ENCODE measurements at regions not wholly inside any gene's neighbourhood (a gene's known extent, or its start where the extent isn't known, plus 50 kb on each side); places are given as distances from the start of the nearest gene placed in this dataset.

GRCh38 chrX:84712621-84713020, 210.4 kb upstream of the HDX start:
- DNase-seq (ENCODE audit: low read depth in 2 of 2): no peak
- TF ChIP-seq, protein P1, sequence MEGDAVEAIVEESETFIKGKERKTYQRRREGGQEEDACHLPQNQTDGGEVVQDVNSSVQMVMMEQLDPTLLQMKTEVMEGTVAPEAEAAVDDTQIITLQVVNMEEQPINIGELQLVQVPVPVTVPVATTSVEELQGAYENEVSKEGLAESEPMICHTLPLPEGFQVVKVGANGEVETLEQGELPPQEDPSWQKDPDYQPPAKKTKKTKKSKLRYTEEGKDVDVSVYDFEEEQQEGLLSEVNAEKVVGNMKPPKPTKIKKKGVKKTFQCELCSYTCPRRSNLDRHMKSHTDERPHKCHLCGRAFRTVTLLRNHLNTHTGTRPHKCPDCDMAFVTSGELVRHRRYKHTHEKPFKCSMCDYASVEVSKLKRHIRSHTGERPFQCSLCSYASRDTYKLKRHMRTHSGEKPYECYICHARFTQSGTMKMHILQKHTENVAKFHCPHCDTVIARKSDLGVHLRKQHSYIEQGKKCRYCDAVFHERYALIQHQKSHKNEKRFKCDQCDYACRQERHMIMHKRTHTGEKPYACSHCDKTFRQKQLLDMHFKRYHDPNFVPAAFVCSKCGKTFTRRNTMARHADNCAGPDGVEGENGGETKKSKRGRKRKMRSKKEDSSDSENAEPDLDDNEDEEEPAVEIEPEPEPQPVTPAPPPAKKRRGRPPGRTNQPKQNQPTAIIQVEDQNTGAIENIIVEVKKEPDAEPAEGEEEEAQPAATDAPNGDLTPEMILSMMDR (IDR thresholded peaks at IDR 0.05; ENCODE audit: low read depth, low read length): no peak

DNA sequence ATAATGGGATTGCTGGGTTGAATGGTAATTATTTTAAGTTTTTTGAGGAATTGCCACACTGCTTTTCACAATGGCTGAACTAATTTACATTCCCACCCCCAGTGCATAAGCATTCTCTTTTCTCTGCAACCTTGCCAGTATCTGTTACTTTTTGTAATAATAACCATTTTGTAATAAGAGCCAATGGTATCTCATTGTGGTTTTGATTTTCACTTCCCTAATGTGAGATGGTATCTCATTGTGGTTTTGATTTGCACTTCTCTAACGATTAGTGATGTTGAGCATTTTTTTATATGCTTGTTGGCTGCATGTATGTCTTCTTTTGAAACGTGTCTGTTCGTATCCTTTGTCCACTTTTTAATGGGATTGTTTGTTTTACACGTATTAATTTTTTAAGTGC, 213.1 kb upstream of the HDX start:
- H3K4me3 ChIP-seq (replicated peaks in 1 of 2; ENCODE audit: low read depth in 2 of 2, low read length in 2 of 2): no peak overlapping the region
- DNase-seq (ENCODE audit: low read depth in 2 of 2): no peak
- TF ChIP-seq, protein P1 (IDR thresholded peaks at IDR 0.05; ENCODE audit: low read depth, low read length): no peak

More at GRCh38 chrX:84712621-84713020, 210.4 kb upstream of the HDX start:
- no peak overlapping the region for H3K4me3 ChIP-seq (replicated peaks in 1 of 2; ENCODE audit: low read depth in 2 of 2, low read length in 2 of 2)

DNA sequence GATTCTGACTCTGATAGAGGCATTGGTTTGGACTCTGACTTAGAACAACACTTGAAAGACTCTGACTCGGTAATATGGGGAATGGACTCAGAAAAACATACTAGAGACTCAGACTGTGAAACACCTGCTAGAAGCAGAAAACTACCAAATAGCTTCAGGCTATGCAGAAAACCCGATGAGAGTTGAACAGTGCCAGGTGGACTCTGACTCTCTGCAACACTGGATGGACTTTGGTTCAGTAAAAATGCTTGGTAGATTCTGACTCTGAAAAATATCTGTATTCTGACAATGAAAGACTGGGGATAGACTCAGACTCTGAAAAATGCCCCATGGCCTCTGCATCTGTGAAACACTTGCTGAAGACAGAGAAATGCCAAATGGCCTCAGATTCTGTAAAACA, 215.1 kb upstream of the HDX start:
- no peak overlapping the region for H3K4me3 ChIP-seq (replicated peaks in 1 of 2; ENCODE audit: low read depth in 2 of 2, low read length in 2 of 2)
- no peak for DNase-seq (ENCODE audit: low read depth in 2 of 2)
- TF ChIP-seq, protein P1 (IDR thresholded peaks at IDR 0.05; ENCODE audit: low read depth, low read length): no peak

- TF ChIP-seq, protein P1 (IDR thresholded peaks at IDR 0.05; ENCODE audit: low read depth, low read length): no peak
- no peak for DNase-seq (ENCODE audit: low read depth in 2 of 2)
- H3K4me3 ChIP-seq (replicated peaks in 1 of 2; ENCODE audit: low read depth in 2 of 2, low read length in 2 of 2): no peak overlapping the region
These were observed 219.2 kb upstream of the HDX start for GRCh38 chrX:84721416-84721815.

GRCh38 chrX:84724576-84724975, 222.3 kb upstream of the HDX start:
- no peak for DNase-seq (ENCODE audit: low read depth in 2 of 2)
- no peak overlapping the region for H3K4me3 ChIP-seq (replicated peaks in 1 of 2; ENCODE audit: low read depth in 2 of 2, low read length in 2 of 2)

DNA sequence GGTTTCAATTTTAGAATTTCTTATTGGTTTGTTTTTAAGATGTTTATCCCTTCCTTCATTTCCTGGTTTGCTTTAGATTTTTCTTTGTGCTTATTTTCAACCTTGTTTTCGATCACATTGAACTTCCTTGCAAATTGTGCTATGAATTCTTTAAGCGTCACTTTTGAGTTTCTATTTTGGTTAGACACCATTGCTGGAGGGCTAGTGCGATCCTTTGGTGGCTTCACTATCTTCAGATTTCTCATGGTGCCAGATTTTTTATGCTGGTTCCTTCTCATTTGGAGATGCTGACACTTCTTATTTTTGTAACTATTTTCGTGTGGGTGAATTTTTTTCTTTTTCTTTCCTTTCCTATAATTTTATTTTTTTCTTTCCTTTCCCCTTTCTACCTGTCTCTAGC, 227.2 kb upstream of the HDX start:
- TF ChIP-seq, protein P1 (IDR thresholded peaks at IDR 0.05; ENCODE audit: low read depth, low read length): no peak

More at GRCh38 chrX:84724576-84724975, 222.3 kb upstream of the HDX start:
- TF ChIP-seq, protein P1 (IDR thresholded peaks at IDR 0.05; ENCODE audit: low read depth, low read length): no peak

DNA sequence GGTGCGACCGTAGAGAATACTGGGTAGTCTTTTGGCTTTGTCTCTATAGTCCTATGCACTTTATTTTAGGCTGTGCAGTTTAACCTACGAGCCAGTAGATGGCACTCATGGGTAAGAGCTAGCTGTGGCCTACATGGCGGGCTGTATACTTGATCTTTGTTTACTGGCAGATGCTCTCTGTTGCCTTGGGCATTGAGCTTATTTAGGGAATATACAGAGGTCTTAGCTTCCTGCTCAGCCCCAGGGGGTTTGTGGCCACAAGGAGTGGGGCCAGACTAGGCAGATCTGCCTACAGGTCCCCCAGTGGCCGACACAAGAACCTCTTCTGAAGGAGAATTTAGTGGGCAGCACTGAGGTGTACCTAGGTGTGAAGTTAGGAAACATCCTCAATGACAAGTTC, 227.6 kb upstream of the HDX start:
- peak; percentile 42 to 52 for DNase-seq (ENCODE audit: low read depth in 2 of 2)
- TF ChIP-seq, protein P1 (IDR thresholded peaks at IDR 0.05; ENCODE audit: low read depth, low read length): peak; percentile 72
- H3K4me3 ChIP-seq (replicated peaks in 1 of 2; ENCODE audit: low read depth in 2 of 2, low read length in 2 of 2): no peak overlapping the region

More for the DNA sequence above, 227.2 kb upstream of the HDX start:
- H3K4me3 ChIP-seq (replicated peaks in 1 of 2; ENCODE audit: low read depth in 2 of 2, low read length in 2 of 2): no peak overlapping the region
- no peak for DNase-seq (ENCODE audit: low read depth in 2 of 2)

Measured in cardiac fibroblast (primary cell).